Right atrium auricular region (tissue), 2 donors: ENCODE measurements at regions not wholly inside any gene's neighbourhood (a gene's known extent, or its start where the extent isn't known, plus 50 kb on each side); places are given as distances from the start of the nearest gene placed in this dataset.
"Not testable (repeated sequence)": the region's sequence is repeated elsewhere in the genome, so short reads cannot be mapped to it uniquely, and the experiment has no call there.

Experiments
- DNase-seq: peaks from one replicate; pipeline ENCODE4 v3.0.0-alpha.2; 2019; ENCODE audit warnings: low spot score
- H3K27ac ChIP-seq, 2 donors: fragments of 200-600 bp; sonication (generic); 1 replicate in 1 of 2; 2 replicates in 1 of 2; pipeline ENCODE4 v1.5.1; 2016 to 2019
- H3K27me3 ChIP-seq, 2 donors: fragments of 200-600 bp; sonication (generic); one replicate each; pipeline versions ENCODE4 v1.5.1 to v1.6.0; 2017 to 2019
- H3K36me3 ChIP-seq: fragments of 200-600 bp; sonication (generic); one replicate; pipeline ENCODE4 v1.5.1; 2016
- H3K4me1 ChIP-seq, 2 donors: fragments of 200-600 bp; sonication (generic); one replicate each; pipeline versions ENCODE4 v1.5.1 to v1.6.0; 2017 to 2019
- H3K4me3 ChIP-seq, 2 donors: fragments of 200-600 bp; sonication (generic); 1 replicate in 1 of 2; 2 replicates in 1 of 2; pipeline ENCODE4 v1.5.1; 2017 to 2019; ENCODE audit warnings: mild to moderate bottlenecking in 1 of 2, moderate library complexity in 1 of 2
- H3K9me3 ChIP-seq, 2 donors: fragments of 200-600 bp; sonication (generic); one replicate each; pipeline ENCODE4 v1.5.1; 2019
- TF ChIP-seq, protein P1 (sequence below), 2 donors: fragments of 200-600 bp; sonication (generic); IDR thresholded peaks; one replicate each; pipeline ENCODE4 v1.5.1; 2019; ENCODE audit warnings: antibody characterized with exemption in 2 of 2

DNA sequence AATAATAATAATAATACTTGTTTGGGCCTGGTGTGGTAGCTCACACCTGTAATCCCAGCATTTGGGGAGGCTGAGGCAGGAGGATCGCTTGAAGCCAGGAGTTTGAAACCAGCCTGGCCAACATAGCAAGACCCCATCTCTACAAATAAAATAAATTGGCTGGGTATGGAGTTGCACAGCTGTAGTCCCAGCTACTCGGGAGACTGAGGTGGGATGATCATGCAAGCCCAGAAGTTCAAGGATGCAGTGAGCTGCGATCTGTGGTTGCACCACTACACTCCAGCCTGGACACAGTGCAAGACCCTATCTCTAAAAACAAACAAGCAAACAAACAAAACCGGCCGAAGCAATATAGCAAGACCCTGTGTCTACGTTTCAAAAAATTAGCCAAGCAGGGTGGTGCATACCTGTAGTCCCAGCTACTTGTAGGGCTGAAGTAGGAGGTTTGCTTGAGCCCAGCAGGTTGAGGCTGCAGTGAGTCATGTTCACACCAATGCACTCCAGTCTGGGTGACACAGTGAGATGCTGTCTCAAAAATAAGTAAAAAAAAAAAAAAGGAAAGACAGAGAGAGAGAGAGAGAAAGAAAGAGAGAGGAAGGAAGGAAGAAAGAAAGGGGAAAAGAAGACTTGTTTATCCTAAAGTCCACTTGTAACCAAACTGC is 85.6 kb upstream of the KDM7A start:
- H3K9me3 ChIP-seq, result no peaks in the 10 kb centered on the region
- no peak overlapping the region for H3K27ac ChIP-seq
- no peaks in the 10 kb centered on the region for H3K36me3 ChIP-seq
- no peaks in the 10 kb centered on the region for H3K27me3 ChIP-seq
- no peak overlapping the region for H3K4me3 ChIP-seq
- TF ChIP-seq, protein P1, sequence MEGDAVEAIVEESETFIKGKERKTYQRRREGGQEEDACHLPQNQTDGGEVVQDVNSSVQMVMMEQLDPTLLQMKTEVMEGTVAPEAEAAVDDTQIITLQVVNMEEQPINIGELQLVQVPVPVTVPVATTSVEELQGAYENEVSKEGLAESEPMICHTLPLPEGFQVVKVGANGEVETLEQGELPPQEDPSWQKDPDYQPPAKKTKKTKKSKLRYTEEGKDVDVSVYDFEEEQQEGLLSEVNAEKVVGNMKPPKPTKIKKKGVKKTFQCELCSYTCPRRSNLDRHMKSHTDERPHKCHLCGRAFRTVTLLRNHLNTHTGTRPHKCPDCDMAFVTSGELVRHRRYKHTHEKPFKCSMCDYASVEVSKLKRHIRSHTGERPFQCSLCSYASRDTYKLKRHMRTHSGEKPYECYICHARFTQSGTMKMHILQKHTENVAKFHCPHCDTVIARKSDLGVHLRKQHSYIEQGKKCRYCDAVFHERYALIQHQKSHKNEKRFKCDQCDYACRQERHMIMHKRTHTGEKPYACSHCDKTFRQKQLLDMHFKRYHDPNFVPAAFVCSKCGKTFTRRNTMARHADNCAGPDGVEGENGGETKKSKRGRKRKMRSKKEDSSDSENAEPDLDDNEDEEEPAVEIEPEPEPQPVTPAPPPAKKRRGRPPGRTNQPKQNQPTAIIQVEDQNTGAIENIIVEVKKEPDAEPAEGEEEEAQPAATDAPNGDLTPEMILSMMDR (IDR thresholded peaks at IDR 0.05), result no peak
- H3K4me1 ChIP-seq, result no peaks in the 10 kb centered on the region
- no peak for DNase-seq

DNA sequence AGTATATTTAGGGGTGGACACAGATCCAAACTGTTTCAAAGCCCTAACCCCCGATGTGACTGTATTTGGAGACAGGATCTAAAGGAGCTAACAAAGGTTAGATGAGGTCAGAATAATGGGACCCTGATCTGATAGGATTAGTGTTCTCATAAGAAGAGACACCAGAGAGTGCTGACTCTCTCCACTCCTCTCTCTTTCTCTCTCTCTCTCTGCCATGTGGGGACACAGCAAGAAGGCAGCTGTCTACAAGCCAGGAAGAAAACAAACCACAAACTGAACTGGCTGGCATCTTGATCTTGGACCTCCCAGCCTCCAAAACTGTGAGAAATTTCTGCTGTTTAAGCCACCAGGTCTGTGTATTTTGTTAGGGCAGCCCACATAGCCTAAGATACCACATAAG is 84.7 kb upstream of the KDM7A start:
- Histone ChIP-seq H3K27me3 (no peaks in the 10 kb centered on the region), H3K27ac (no peak overlapping the region), H3K36me3 (no peaks in the 10 kb centered on the region), H3K4me3 (no peak overlapping the region), H3K9me3 (no peaks in the 10 kb centered on the region), H3K4me1 (no peaks in the 10 kb centered on the region)
- no peak for DNase-seq
- TF ChIP-seq, protein P1 (IDR thresholded peaks at IDR 0.05), result no peak

DNA sequence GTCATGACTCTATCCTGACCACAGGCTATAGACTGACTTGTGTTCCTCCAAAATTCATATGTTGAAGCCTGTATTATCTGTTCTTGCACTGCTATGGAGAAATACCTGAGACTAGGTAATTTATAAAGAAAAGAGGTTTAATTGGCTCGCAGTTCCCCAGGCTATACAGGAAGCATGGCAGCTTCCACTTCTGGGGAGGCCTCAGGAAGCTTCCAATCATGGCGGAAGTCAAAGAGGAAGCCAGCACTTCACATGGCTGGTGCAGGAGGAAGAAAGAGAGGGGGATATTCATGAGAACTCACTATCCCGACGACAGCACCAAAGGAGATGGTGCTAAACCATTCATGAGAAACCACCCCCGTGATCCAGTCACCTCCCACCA is 84.3 kb upstream of the KDM7A start:
- H3K4me1 ChIP-seq, result no peaks in the 10 kb centered on the region
- H3K4me3 ChIP-seq, result no peak overlapping the region
- no peak for DNase-seq
- H3K9me3 ChIP-seq, result no peaks in the 10 kb centered on the region
- TF ChIP-seq, protein P1 (IDR thresholded peaks at IDR 0.05), result no peak
- no peaks in the 10 kb centered on the region for H3K27me3 ChIP-seq
- H3K27ac ChIP-seq, result no peak overlapping the region
- no peaks in the 10 kb centered on the region for H3K36me3 ChIP-seq

DNA sequence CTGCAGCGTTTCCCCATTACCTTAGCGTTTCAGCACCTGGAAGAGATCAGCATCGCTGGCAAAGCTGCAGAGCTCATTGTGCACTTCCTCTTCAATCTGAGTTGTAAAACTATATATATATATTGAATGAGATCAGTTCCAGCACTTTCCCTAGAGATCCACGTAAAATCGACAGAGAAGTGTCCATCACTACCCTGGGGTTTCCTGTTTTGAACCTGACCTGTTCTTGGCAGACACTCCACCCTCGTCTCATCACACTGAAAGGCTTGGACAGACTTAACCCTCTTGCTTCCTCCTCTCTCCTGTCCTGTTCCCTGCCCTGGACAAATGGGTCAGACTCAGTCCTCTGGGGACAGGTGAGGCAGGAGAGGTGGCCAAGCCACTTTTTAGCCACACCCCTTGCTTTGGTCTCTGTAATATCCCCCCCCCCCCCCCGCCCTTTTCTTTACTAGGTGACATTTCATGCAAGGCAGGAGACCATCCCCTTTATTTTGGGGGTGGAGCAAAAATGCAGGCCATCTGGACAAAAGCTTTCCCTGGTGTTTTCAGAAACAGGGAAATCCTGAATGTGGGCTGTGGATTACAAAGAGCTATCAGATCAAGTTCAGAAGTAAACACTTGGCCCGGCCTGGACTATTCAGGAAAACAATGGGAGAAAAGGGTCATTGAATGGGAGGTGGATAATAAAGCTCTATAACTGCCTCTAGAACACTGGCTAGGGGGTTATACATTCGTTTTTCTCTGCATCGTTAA is 83.7 kb upstream of the KDM7A start:
- Histone ChIP-seq H3K4me1 (no peaks in the 10 kb centered on the region), H3K36me3 (no peaks in the 10 kb centered on the region), H3K9me3 (no peaks in the 10 kb centered on the region), H3K27me3 (no peaks in the 10 kb centered on the region), H3K27ac (no peak overlapping the region), H3K4me3 (no peak overlapping the region)
- DNase-seq, result no peak
- TF ChIP-seq, protein P1 (IDR thresholded peaks at IDR 0.05), result no peak

DNA sequence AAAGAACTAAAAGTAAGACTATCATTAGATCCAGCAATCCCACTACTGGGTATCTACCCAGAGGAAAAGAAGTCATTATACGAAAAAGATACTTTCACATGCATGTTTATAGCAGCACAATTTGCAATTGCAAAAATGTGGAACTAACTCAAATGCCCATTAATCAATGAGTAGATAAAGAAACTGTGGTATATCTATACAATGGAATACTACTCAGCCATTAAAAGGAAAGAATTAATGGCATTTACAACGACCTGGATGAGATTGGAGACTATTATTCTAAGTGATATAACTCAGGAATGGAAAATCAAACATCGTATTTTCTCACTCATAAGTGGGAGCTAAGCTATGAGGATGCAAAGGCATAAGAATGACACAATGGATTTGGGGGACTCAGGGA is 80.5 kb upstream of the KDM7A start:
- not testable (repeated sequence) for H3K27me3 ChIP-seq, DNase-seq, H3K4me3 ChIP-seq, H3K27ac ChIP-seq, H3K36me3 ChIP-seq, H3K9me3 ChIP-seq, H3K4me1 ChIP-seq

DNA sequence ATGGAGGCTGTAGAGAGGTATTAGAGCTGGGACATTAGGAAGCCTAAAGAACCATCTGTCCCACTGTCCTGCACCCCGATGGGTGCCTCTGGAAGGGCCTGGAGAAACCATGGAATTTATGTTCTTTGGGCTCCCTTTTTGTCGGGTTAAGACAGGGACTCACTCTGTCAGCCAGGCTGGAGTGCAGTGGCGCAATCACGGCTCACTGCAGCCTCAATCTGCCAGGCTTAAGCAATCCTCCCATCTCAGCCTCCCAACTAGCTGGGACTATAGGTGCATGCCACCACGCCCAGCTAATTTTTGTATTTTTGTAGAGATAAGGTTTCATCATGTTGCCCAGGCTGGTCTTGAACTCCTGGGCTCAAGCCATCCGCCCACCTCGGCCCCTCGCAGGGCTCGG is 78.2 kb upstream of the KDM7A start:
- DNase-seq, H3K27me3 ChIP-seq, H3K9me3 ChIP-seq, H3K27ac ChIP-seq, H3K36me3 ChIP-seq, H3K4me1 ChIP-seq, H3K4me3 ChIP-seq: not testable (repeated sequence)
